GM12872 (cell line): ENCODE measurements at regions not wholly inside any gene's neighbourhood (a gene's known extent, or its start where the extent isn't known, plus 50 kb on each side); places are given as distances from the start of the nearest gene placed in this dataset.

ENCODE experiments used
- TF ChIP-seq, protein P1 (sequence below): IDR thresholded peaks from 3 replicates; pipeline ENCODE4 v1.5.1; 2011; ENCODE audit warnings: low read depth, mild to moderate bottlenecking, low read length, moderate library complexity; ENCODE audit not compliant: insufficient read depth

DNA sequence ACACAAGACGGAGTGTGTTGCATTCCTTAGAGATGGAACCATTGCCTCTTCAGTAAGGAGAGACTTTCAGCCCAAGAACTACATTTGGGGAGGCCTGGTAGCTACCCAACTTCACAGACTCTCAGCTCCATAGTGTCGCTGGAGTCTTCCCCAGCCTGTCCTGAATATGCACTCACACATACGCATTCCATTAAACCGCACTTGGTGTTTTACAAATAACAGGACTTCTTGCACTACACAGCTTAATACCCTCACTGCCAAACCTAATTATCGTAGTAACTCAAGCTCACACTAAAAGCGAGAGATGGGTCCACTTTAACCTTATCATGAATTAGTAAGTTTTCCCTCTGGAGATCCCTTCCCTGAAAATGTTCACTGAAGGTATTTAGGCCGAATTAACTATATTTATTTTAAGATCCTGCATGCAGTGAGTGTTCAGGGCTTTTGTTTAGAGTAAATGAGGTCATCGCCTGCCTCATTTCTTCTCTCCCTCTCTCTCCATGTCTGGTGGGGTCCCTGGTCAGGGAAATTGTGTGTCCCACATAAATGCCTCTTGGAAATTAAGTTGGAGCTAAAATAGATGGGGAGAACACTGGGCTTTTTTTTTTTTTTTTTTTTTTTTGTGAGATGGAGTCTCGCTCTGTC, 171.9 kb downstream of the FAM43A start:
- TF ChIP-seq, protein P1, sequence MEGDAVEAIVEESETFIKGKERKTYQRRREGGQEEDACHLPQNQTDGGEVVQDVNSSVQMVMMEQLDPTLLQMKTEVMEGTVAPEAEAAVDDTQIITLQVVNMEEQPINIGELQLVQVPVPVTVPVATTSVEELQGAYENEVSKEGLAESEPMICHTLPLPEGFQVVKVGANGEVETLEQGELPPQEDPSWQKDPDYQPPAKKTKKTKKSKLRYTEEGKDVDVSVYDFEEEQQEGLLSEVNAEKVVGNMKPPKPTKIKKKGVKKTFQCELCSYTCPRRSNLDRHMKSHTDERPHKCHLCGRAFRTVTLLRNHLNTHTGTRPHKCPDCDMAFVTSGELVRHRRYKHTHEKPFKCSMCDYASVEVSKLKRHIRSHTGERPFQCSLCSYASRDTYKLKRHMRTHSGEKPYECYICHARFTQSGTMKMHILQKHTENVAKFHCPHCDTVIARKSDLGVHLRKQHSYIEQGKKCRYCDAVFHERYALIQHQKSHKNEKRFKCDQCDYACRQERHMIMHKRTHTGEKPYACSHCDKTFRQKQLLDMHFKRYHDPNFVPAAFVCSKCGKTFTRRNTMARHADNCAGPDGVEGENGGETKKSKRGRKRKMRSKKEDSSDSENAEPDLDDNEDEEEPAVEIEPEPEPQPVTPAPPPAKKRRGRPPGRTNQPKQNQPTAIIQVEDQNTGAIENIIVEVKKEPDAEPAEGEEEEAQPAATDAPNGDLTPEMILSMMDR = no peak

- TF ChIP-seq, protein P1 = no peak
Measured at GRCh38 chr3:194858382-194858781, 172.7 kb downstream of the FAM43A start.

- TF ChIP-seq, protein P1 = no peak
Measured at GRCh38 chr3:194860725-194861124, 175.0 kb downstream of the FAM43A start.

DNA sequence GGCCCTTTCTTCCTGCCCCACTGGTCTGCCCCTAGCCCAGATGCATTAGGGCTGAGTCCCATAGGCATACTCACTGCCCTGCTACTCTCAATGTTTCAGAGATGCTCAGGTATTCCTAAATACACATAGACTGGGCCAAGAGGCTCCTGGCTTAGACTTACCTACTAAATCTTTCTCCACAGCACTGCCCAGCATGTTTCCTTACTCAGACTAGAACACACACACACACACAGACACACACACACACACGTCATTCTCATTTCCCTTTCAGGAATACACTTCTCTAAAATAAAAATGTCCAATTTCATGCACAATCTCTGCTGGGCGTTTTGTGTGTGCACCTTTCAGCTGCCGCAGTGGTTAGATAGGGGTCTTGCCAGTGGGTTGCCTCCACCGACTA, 175.7 kb downstream of the FAM43A start:
- TF ChIP-seq, protein P1 = no peak

DNA sequence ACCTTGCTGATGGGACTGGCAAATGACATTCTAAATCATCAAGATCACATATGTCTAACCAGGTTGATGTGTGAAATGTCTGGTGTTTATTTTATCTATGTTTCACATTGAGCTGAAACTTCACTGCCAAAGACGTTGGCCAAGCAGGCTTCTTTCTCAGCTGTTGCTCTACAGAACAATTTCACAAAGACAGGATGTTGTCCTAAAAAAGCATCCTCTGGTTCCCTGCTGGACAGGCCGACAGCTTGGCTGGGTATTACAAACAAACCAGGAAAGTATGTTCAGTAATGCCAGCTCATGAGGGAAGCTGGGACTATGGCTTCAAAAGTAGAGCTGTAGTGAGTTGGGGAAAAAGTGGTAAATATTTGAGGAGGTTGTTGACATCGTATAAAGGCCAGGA, 179.4 kb downstream of the FAM43A start:
- TF ChIP-seq, protein P1 = no peak

GRCh38 chr3:194865615-194866014, 179.9 kb downstream of the FAM43A start:
- TF ChIP-seq, protein P1 = no peak

DNA sequence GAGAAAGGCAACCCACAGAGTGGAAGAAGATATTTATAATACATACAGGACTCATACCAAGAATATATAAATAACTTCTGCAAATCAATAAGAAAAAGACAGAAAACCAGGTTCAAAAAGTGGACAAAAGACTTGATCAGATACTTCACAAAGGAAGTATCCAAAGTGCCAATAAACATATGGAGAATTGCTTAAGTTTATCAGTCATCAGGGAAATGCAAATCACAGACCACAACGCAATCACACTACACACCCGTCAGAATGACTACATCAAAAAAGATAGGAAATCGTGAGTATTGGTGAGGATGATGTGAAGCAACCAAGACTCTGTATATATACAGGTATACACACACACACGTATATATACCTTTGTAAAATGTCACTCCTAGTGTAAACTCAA, 180.6 kb downstream of the FAM43A start:
- TF ChIP-seq, protein P1 = no peak
